Activated CD4-positive, CD25-positive, alpha-beta regulatory T cell treated with anti-CD3 and anti-CD28 coated beads, Interleukin-2, amount 50 U/mL, for 24 hours (primary cell): ENCODE measurements at regions not wholly inside any gene's neighbourhood (a gene's known extent, or its start where the extent isn't known, plus 50 kb on each side); places are given as distances from the start of the nearest gene placed in this dataset.
"Not testable (repeated sequence)": the region's sequence is repeated elsewhere in the genome, so short reads cannot be mapped to it uniquely, and the experiment has no call there.

ENCODE experiments used
- ATAC-seq, 2 donors: fragments of 150-1000 bp; cut with Tn5 transposase; one replicate each; pipeline ENCODE4 v1.10.0; 2021; ENCODE audit warnings: mild to moderate bottlenecking in 1 of 2, moderate library complexity in 1 of 2

- not testable (repeated sequence) for ATAC-seq
Measured at GRCh38 chr11:67768001-67768730, 93.7 kb upstream of the ALDH3B2 start.

- not testable (repeated sequence) for ATAC-seq
Measured at GRCh38 chr11:67761211-67761610, 86.8 kb upstream of the ALDH3B2 start.

GRCh38 chr11:67759321-67759720, 84.9 kb upstream of the ALDH3B2 start:
- not testable (repeated sequence) for ATAC-seq

- not testable (repeated sequence) for ATAC-seq
Measured at GRCh38 chr11:67758467-67758866, 84.0 kb upstream of the ALDH3B2 start.

- ATAC-seq, result not testable (repeated sequence)
Measured at GRCh38 chr11:67758009-67758408, 83.6 kb upstream of the ALDH3B2 start.

- ATAC-seq, result not testable (repeated sequence)
Measured at GRCh38 chr11:67753820-67754219, 79.4 kb upstream of the ALDH3B2 start.

- no peak for ATAC-seq
Measured at GRCh38 chr11:67745181-67745726, 70.8 kb upstream of the ALDH3B2 start.

GRCh38 chr11:67744231-67744630, 69.8 kb upstream of the ALDH3B2 start:
- ATAC-seq, result not testable (repeated sequence)

- not testable (repeated sequence) for ATAC-seq
Measured at GRCh38 chr11:67738231-67738630, 63.8 kb upstream of the ALDH3B2 start.

GRCh38 chr11:67737562-67738080, 63.2 kb upstream of the ALDH3B2 start:
- not testable (repeated sequence) for ATAC-seq

GRCh38 chr11:67732045-67732787, 57.8 kb upstream of the ALDH3B2 start:
- peak; percentile 66 to 71 for ATAC-seq

GRCh38 chr11:67731583-67731982, 57.2 kb upstream of the ALDH3B2 start:
- ATAC-seq, result no peak

GRCh38 chr11:67728163-67728571, 53.7 kb upstream of the ALDH3B2 start:
- ATAC-seq, result not testable (repeated sequence)

GRCh38 chr11:67727066-67728040, 52.9 kb upstream of the ALDH3B2 start:
- ATAC-seq, result not testable (repeated sequence)
